ENCODE measurements at regions not wholly inside any gene's neighbourhood (a gene's known extent, or its start where the extent isn't known, plus 50 kb on each side); places are given as distances from the start of the nearest gene placed in this dataset.

DNA sequence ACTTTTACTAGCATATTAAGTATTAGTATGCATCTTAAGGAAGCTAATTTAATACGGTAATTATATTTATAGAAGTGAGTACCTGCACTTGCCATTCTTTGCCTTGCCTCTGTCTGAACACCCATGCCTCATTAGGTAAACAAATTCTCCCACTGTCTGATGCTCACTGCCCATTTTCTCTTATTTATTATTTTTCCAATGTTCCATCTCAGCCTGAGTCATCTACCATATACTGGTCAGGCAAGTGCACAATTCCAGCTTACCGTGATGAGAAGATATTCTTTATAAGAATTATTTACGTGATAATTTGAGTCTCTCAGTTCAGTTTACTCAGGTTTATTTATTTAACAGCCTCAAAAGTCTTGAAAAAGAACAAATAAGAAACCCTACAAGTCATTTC is 619.2 kb upstream of the EYS start:
- TF ChIP-seq, protein P1, sequence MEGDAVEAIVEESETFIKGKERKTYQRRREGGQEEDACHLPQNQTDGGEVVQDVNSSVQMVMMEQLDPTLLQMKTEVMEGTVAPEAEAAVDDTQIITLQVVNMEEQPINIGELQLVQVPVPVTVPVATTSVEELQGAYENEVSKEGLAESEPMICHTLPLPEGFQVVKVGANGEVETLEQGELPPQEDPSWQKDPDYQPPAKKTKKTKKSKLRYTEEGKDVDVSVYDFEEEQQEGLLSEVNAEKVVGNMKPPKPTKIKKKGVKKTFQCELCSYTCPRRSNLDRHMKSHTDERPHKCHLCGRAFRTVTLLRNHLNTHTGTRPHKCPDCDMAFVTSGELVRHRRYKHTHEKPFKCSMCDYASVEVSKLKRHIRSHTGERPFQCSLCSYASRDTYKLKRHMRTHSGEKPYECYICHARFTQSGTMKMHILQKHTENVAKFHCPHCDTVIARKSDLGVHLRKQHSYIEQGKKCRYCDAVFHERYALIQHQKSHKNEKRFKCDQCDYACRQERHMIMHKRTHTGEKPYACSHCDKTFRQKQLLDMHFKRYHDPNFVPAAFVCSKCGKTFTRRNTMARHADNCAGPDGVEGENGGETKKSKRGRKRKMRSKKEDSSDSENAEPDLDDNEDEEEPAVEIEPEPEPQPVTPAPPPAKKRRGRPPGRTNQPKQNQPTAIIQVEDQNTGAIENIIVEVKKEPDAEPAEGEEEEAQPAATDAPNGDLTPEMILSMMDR (IDR thresholded peaks at IDR 0.05; ENCODE audit: low read length) = no peak
- TF ChIP-seq EZH2 (optimal IDR thresholded peaks at IDR 0.05; ENCODE audit: low read depth, low read length) (no peak), EZH2phosphoT487 (IDR thresholded peaks at IDR 0.05; ENCODE audit: low read length) (no peak)
